H9 (cell line): ENCODE measurements at regions not wholly inside any gene's neighbourhood (a gene's known extent, or its start where the extent isn't known, plus 50 kb on each side); places are given as distances from the start of the nearest gene placed in this dataset.
A peak's percentile ranks its signal among the peaks of the same experiment; 100 is the strongest.

ENCODE experiments used
- DNase-seq: peaks from one replicate; pipeline ENCODE4 v3.0.0-alpha.2; 2017
- H2AFZ ChIP-seq: one replicate; pipeline ENCODE4 v1.6.1; 2013; ENCODE audit warnings: mild to moderate bottlenecking, low read length, control low read depth, moderate library complexity
- H2AK5ac ChIP-seq: 2 replicates; pipeline ENCODE4 v1.6.1; 2013; ENCODE audit warnings: low read length, control low read depth, mixed read lengths; ENCODE audit not compliant: insufficient read length
- H2BK120ac ChIP-seq: one replicate; pipeline ENCODE4 v1.6.1; 2013; ENCODE audit warnings: low read depth, mild to moderate bottlenecking, low read length, control low read depth, inconsistent platforms; ENCODE audit not compliant: poor library complexity, severe bottlenecking
- H2BK12ac ChIP-seq: 2 replicates; pipeline ENCODE4 v1.6.1; 2013; ENCODE audit warnings: low read length, control low read depth, mixed read lengths, low read depth; ENCODE audit not compliant: insufficient read length
- H2BK15ac ChIP-seq: 2 replicates; pipeline ENCODE4 v1.6.1; 2013; ENCODE audit warnings: low read depth, low read length, control low read depth
- H2BK20ac ChIP-seq: one replicate; pipeline ENCODE4 v1.6.1; 2013; ENCODE audit warnings: low read depth, mild to moderate bottlenecking, low read length, control low read depth, inconsistent platforms; ENCODE audit not compliant: poor library complexity, severe bottlenecking
- H2BK5ac ChIP-seq: 2 replicates; pipeline ENCODE4 v1.6.1; 2013; ENCODE audit warnings: low read length, control low read depth, mixed read lengths; ENCODE audit not compliant: insufficient read length
- H3K14ac ChIP-seq: 2 replicates; pipeline ENCODE4 v1.6.1; 2013; ENCODE audit warnings: low read length, control low read depth; ENCODE audit not compliant: insufficient read depth
- H3K18ac ChIP-seq: 2 replicates; pipeline ENCODE4 v1.6.1; 2013; ENCODE audit warnings: low read depth, mild to moderate bottlenecking, mixed read lengths, low read length, control low read depth; ENCODE audit not compliant: insufficient read length
- H3K23ac ChIP-seq: 2 replicates; pipeline ENCODE4 v1.6.1; 2013; ENCODE audit warnings: low read length, control low read depth, mixed read lengths, low read depth; ENCODE audit not compliant: insufficient read length
- H3K23me2 ChIP-seq: 2 replicates; pipeline ENCODE4 v1.6.1; 2013; ENCODE audit warnings: low read depth, mild to moderate bottlenecking, mixed read lengths, low read length, control low read depth; ENCODE audit not compliant: insufficient read length, poor library complexity, severe bottlenecking
- H3K27ac ChIP-seq: 2 replicates; pipeline ENCODE4 v1.5.1; 2013; ENCODE audit warnings: low read length, control low read depth, mixed read lengths, low read depth; ENCODE audit not compliant: insufficient read length
- H3K27me3 ChIP-seq: 2 replicates; pipeline ENCODE4 v1.6.1; 2013; ENCODE audit warnings: low read length, control low read depth, inconsistent platforms; ENCODE audit not compliant: insufficient read depth
- H3K4ac ChIP-seq: 2 replicates; pipeline ENCODE4 v1.6.1; 2013; ENCODE audit warnings: low read depth, mild to moderate bottlenecking, control low read depth, inconsistent platforms, low read length, moderate library complexity
- H3K4me1 ChIP-seq: 2 replicates; pipeline ENCODE4 v1.6.1; 2013; ENCODE audit warnings: low read length, control low read depth, inconsistent platforms; ENCODE audit not compliant: insufficient read depth
- H3K4me2 ChIP-seq: 2 replicates; pipeline ENCODE4 v1.6.1; 2013; ENCODE audit warnings: low read length, control low read depth, mixed read lengths; ENCODE audit not compliant: insufficient read length, insufficient read depth
- H3K56ac ChIP-seq: 2 replicates; pipeline ENCODE4 v1.6.1; 2013; ENCODE audit warnings: low read depth, mild to moderate bottlenecking, mixed read lengths, low read length, control low read depth; ENCODE audit not compliant: insufficient read length
- H3K79me1 ChIP-seq: 2 replicates; pipeline ENCODE4 v1.6.1; 2013; ENCODE audit warnings: low read depth, mild to moderate bottlenecking, moderate library complexity, low read length, control low read depth, inconsistent platforms; ENCODE audit not compliant: insufficient read depth, poor library complexity, severe bottlenecking
- H3K79me2 ChIP-seq: 2 replicates; pipeline ENCODE4 v1.6.1; 2013; ENCODE audit warnings: low read length, control low read depth, inconsistent platforms; ENCODE audit not compliant: insufficient read depth
- H3K9ac ChIP-seq: 2 replicates; pipeline ENCODE4 v1.6.1; 2013; ENCODE audit warnings: low read length, control low read depth, mixed read lengths; ENCODE audit not compliant: insufficient read length; ENCODE audit errors: extremely low read depth
- H3K9me3 ChIP-seq: one replicate; pipeline ENCODE4 v1.6.1; 2013; ENCODE audit warnings: low read depth, low read length, inconsistent platforms; ENCODE audit not compliant: control insufficient read depth
- H3T11ph ChIP-seq: one replicate; pipeline ENCODE4 v1.6.1; 2013; ENCODE audit warnings: mild to moderate bottlenecking, low read length, control low read depth, inconsistent platforms
- H4K20me1 ChIP-seq: one replicate; pipeline ENCODE4 v1.6.1; 2013; ENCODE audit not compliant: control insufficient read depth, insufficient read length, insufficient read depth
- H4K5ac ChIP-seq: 2 replicates; pipeline ENCODE4 v1.6.1; 2013; ENCODE audit warnings: low read depth, mild to moderate bottlenecking, mixed read lengths, low read length, control low read depth; ENCODE audit not compliant: insufficient read length
- H4K8ac ChIP-seq: replicated peaks from 2 replicates; pipeline ENCODE4 v1.6.1; 2013; ENCODE audit warnings: low read length, control low read depth, mixed read lengths, low read depth; ENCODE audit not compliant: insufficient read length
- H4K91ac ChIP-seq: 2 replicates; pipeline ENCODE4 v1.6.1; 2013; ENCODE audit warnings: low read depth, mild to moderate bottlenecking, moderate library complexity, mixed read lengths, low read length, control low read depth; ENCODE audit not compliant: insufficient read length
- H3K27ac Mint-ChIP-seq, 3 experiments: 2 replicates in 2 of 3; 3 replicates in 1 of 3; pipeline ENCODE4 v1.8.0; 2020 to 2021; ENCODE audit warnings: mixed read lengths in 3 of 3, mild to moderate bottlenecking in 1 of 3, moderate library complexity in 1 of 3
- H3K27me3 Mint-ChIP-seq: 2 replicates; pipeline ENCODE4 v1.8.0; 2021; ENCODE audit warnings: low read depth, mild to moderate bottlenecking, moderate library complexity, mixed read lengths
- H3K36me3 Mint-ChIP-seq, 3 experiments: 2 replicates in 2 of 3; 3 replicates in 1 of 3; pipeline ENCODE4 v1.8.0; 2020 to 2021; ENCODE audit warnings: low read depth in 3 of 3, mixed read lengths in 3 of 3; ENCODE audit not compliant: insufficient read depth in 1 of 3
- H3K4me1 Mint-ChIP-seq, 2 experiments: 2 replicates each; pipeline ENCODE4 v1.8.0; 2020; ENCODE audit warnings: mixed read lengths in 2 of 2
- H3K4me3 Mint-ChIP-seq, 2 experiments: 2 replicates in 1 of 2; 3 replicates in 1 of 2; pipeline ENCODE4 v1.8.0; 2020 to 2021; ENCODE audit warnings: mild to moderate bottlenecking in 2 of 2, mixed read lengths in 2 of 2, moderate library complexity in 1 of 2
- H3K9me3 Mint-ChIP-seq, 2 experiments: 2 replicates in 1 of 2; 3 replicates in 1 of 2; pipeline ENCODE4 v1.8.0; 2020; ENCODE audit warnings: mild to moderate bottlenecking in 2 of 2, mixed read lengths in 2 of 2, moderate library complexity in 1 of 2
- CTCF ChIP-seq: fragments of 200-600 bp; sonication (generic); conservative IDR thresholded peaks from 3 replicates; pipeline ENCODE4 v1.8.0; 2021; ENCODE audit warnings: antibody characterized with exemption, mild to moderate bottlenecking
- WGBS: extraction: QIAGEN DNeasy Blood & Tissue Kit; methylation state at CpG from one replicate; pipeline ENCODE4 v1.1.7; 2013; ENCODE audit warnings: missing lambda C conversion rate, low lambda C conversion rate, mixed read lengths; ENCODE audit not compliant: insufficient read length; ENCODE audit errors: extremely low coverage; 5-methylcytosine and 5-hydroxymethylcytosine counted together

- H3K9ac ChIP-seq, result no peak overlapping the region
- H2BK15ac ChIP-seq, result no peak overlapping the region
- Mint-ChIP-seq H3K36me3 (no peaks in the 10 kb centered on the region; a peak in 1 of 7 replicates), H3K9me3 (no peaks in the 10 kb centered on the region; a peak in 1 of 5 replicates), H3K4me3 (no peak overlapping the region), H3K27ac (no peak overlapping the region; a peak in 1 of 7 replicates), H3K4me1 (peaks cover 23 to 31% of the 10 kb centered on the region in 2 experiments), H3K27me3 (peaks cover 49% of the 10 kb centered on the region)
- H3K23ac ChIP-seq, result no peak overlapping the region
- no peaks in the 10 kb centered on the region; the same call in 1 of the 2 replicates for H3K27me3 ChIP-seq
- no peak overlapping the region for H2AFZ ChIP-seq
- no peak overlapping the region for H4K91ac ChIP-seq
- H2BK5ac ChIP-seq, result no peak overlapping the region
- no peaks in the 10 kb centered on the region for H3K79me1 ChIP-seq
- no peak overlapping the region for H3T11ph ChIP-seq
- TF ChIP-seq CTCF, result no peak
- H2AK5ac ChIP-seq, result no peak overlapping the region
- H4K8ac ChIP-seq, result no peak overlapping the region
- H3K18ac ChIP-seq, result no peak overlapping the region
- no peak overlapping the region for H4K5ac ChIP-seq
- H3K14ac ChIP-seq, result no peak overlapping the region
- H2BK120ac ChIP-seq, result no peak overlapping the region
- H3K23me2 ChIP-seq, result no peaks in the 10 kb centered on the region
- no peak overlapping the region for H3K56ac ChIP-seq
- no peak overlapping the region for H3K4ac ChIP-seq
- H3K4me2 ChIP-seq, result no peak overlapping the region
- WGBS, result no CpG with 5 or more reads among the region's 5 CpGs
- no peak overlapping the region for H3K27ac ChIP-seq
- H4K20me1 ChIP-seq, result no peaks in the 10 kb centered on the region
- H2BK12ac ChIP-seq, result no peak overlapping the region
- H3K4me1 ChIP-seq, result peaks cover 2% of the 10 kb centered on the region; the same call in 1 of the 2 replicates
- no peaks in the 10 kb centered on the region for H3K79me2 ChIP-seq
- H3K9me3 ChIP-seq, result no peaks in the 10 kb centered on the region
- no peak overlapping the region for H2BK20ac ChIP-seq
- peak; percentile 14 for DNase-seq
Observed at GRCh38 chr1:53378061-53378460, 50.2 kb upstream of the LRP8 start.
